GM23248 (cell line): ENCODE measurements at regions not wholly inside any gene's neighbourhood (a gene's known extent, or its start where the extent isn't known, plus 50 kb on each side); places are given as distances from the start of the nearest gene placed in this dataset.

Experiments used
- DNase-seq: peaks from one replicate; pipeline ENCODE4 v3.0.0-alpha.2; 2015
- H2AFZ ChIP-seq: fragments of 200-600 bp; sonication (generic); 2 replicates; pipeline ENCODE4 v1.6.1; 2016; ENCODE audit warnings: antibody characterized with exemption
- H3F3A ChIP-seq: fragments of 200-600 bp; sonication (generic); 2 replicates; pipeline ENCODE4 v1.6.1; 2016; ENCODE audit warnings: mild to moderate bottlenecking, antibody characterized with exemption, mixed run types; ENCODE audit not compliant: insufficient read depth
- H3K27ac ChIP-seq: fragments of 200-600 bp; sonication (generic); 2 replicates; pipeline ENCODE4 v1.5.1; 2016; ENCODE audit warnings: mild to moderate bottlenecking
- H3K27me3 ChIP-seq: fragments of 200-600 bp; sonication (generic); replicated peaks from 2 replicates; pipeline ENCODE4 v1.6.1; 2016; ENCODE audit warnings: mild to moderate bottlenecking; ENCODE audit not compliant: insufficient read depth
- H3K36me3 ChIP-seq: fragments of 200-600 bp; sonication (generic); 2 replicates; pipeline ENCODE4 v1.6.1; 2016; ENCODE audit warnings: low read depth, mild to moderate bottlenecking
- H3K4me1 ChIP-seq: fragments of 200-600 bp; sonication (generic); 2 replicates; pipeline ENCODE4 v1.6.1; 2016; ENCODE audit warnings: mild to moderate bottlenecking; ENCODE audit not compliant: insufficient read depth
- H3K4me2 ChIP-seq: fragments of 200-600 bp; sonication (generic); one replicate; pipeline ENCODE4 v1.6.1; 2016; ENCODE audit warnings: mild to moderate bottlenecking; ENCODE audit not compliant: unreplicated experiment
- H3K4me3 ChIP-seq: fragments of 200-600 bp; sonication (generic); 2 replicates; pipeline ENCODE4 v1.5.1; 2016; ENCODE audit warnings: mild to moderate bottlenecking
- H3K79me2 ChIP-seq: fragments of 200-600 bp; sonication (generic); 2 replicates; pipeline ENCODE4 v1.6.1; 2016; ENCODE audit warnings: mild to moderate bottlenecking; ENCODE audit not compliant: insufficient read depth
- H3K9ac ChIP-seq: fragments of 200-600 bp; sonication (generic); 2 replicates; pipeline ENCODE4 v1.6.1; 2016; ENCODE audit warnings: mild to moderate bottlenecking
- H3K9me2 ChIP-seq: fragments of 200-600 bp; sonication (generic); 2 replicates; pipeline ENCODE4 v1.6.1; 2016; ENCODE audit warnings: mixed run types, mild to moderate bottlenecking, moderate library complexity; ENCODE audit not compliant: insufficient read depth
- H3K9me3 ChIP-seq: fragments of 200-600 bp; sonication (generic); one replicate; pipeline ENCODE4 v1.6.1; 2017; ENCODE audit warnings: low read depth
- H4K20me1 ChIP-seq: fragments of 200-600 bp; sonication (generic); 2 replicates; pipeline ENCODE4 v1.6.0; 2016; ENCODE audit not compliant: insufficient read depth
- EZH2 ChIP-seq: fragments of 200-600 bp; sonication (generic); IDR thresholded peaks from 2 replicates; pipeline ENCODE4 v1.6.1; 2018; ENCODE audit warnings: antibody characterized with exemption, mild to moderate bottlenecking; ENCODE audit not compliant: insufficient read depth, poor library complexity, severe bottlenecking
- EZH2phosphoT487 ChIP-seq: fragments of 200-600 bp; sonication (generic); IDR thresholded peaks from 2 replicates; pipeline ENCODE4 v1.6.1; 2018; ENCODE audit warnings: antibody characterized with exemption, moderate library complexity, mild to moderate bottlenecking, low read depth; ENCODE audit not compliant: insufficient read depth
- WGBS, 2 experiments: methylation state at CpG; one replicate each; pipeline ENCODE4 v1.1.6; 2015 to 2017; ENCODE audit warnings: low lambda C conversion rate in 2 of 2, low coverage in 1 of 2; ENCODE audit errors: missing lambda C conversion rate in 2 of 2; 5-methylcytosine and 5-hydroxymethylcytosine counted together
- in situ Hi-C: fragments of 300-500 bp; cut with MboI; formaldehyde crosslinking; loops from 2 replicates; pipeline ENCODE4 v1.15.0; 2020

DNA sequence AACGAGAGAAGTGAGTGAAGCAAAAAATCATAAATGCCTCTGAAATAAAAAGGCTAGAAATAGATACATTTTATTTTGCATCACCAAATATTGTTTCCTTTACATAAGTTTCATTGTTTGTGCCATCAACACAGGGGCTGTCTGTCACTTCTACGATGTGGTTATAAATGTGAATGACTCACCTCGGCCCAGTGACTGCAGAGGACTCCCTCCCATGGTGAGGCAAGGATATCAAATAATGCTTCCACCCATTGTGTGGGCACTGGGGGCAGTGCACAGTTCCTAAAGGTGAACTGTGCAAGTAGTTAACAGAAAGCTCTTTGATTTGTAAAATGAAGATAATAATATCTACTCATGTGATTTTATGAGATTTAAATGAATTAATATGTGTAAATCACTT, 230.3 kb upstream of the NEIL3 start:
- H3F3A ChIP-seq = no peaks in the 10 kb centered on the region
- DNase-seq = peak; percentile 14
- no peak overlapping the region for H3K4me3 ChIP-seq
- H3K79me2 ChIP-seq = no peaks in the 10 kb centered on the region
- no peaks in the 10 kb centered on the region for H3K36me3 ChIP-seq
- WGBS, 2 experiments = 43 to 45% methylated on average over 3 of the region's 3 CpGs
- no peaks in the 10 kb centered on the region for H3K27me3 ChIP-seq
- no peak overlapping the region for H2AFZ ChIP-seq
- H4K20me1 ChIP-seq = no peaks in the 10 kb centered on the region
- no peak overlapping the region for H3K27ac ChIP-seq
- TF ChIP-seq EZH2phosphoT487 (no peak), EZH2 (no peak)
- no peaks in the 10 kb centered on the region for H3K9me2 ChIP-seq
- in situ Hi-C loops = no loop called here
- H3K4me2 ChIP-seq = no peak overlapping the region
- no peaks in the 10 kb centered on the region for H3K9me3 ChIP-seq
- no peaks in the 10 kb centered on the region for H3K4me1 ChIP-seq
- no peak overlapping the region for H3K9ac ChIP-seq

DNA sequence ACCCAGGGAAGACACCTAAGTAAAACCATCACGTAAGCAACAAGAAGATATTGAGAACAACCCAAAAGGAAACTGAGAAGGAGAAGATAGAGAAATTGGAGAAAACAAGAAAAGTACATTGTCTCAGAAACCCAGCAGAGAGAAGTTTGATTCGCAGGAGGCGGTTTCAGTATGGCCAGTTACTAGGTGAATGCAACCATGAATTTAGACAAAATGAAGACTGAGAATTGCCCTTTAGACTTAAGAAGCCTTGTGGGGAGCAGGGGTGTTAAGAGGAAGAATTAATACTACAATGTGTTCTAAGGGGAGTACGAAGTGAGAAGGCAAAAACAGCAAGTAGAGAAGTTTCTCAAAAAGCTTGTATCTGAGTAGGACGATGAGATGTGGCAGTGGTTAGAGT, 229.3 kb upstream of the NEIL3 start:
- Histone ChIP-seq H3K4me2 (no peak overlapping the region), H3K4me3 (no peak overlapping the region), H3K27me3 (no peaks in the 10 kb centered on the region), H4K20me1 (no peaks in the 10 kb centered on the region), H3F3A (no peaks in the 10 kb centered on the region), H2AFZ (no peak overlapping the region), H3K4me1 (no peaks in the 10 kb centered on the region), H3K9me3 (no peaks in the 10 kb centered on the region), H3K9me2 (no peaks in the 10 kb centered on the region), H3K36me3 (no peaks in the 10 kb centered on the region), H3K27ac (no peak overlapping the region), H3K79me2 (no peaks in the 10 kb centered on the region), H3K9ac (no peak overlapping the region)
- TF ChIP-seq EZH2 (no peak), EZH2phosphoT487 (no peak)
- in situ Hi-C loops = no loop called here
- WGBS, 2 experiments = 74 to 77% methylated on average over 5 of the region's 5 CpGs
- no peak for DNase-seq

DNA sequence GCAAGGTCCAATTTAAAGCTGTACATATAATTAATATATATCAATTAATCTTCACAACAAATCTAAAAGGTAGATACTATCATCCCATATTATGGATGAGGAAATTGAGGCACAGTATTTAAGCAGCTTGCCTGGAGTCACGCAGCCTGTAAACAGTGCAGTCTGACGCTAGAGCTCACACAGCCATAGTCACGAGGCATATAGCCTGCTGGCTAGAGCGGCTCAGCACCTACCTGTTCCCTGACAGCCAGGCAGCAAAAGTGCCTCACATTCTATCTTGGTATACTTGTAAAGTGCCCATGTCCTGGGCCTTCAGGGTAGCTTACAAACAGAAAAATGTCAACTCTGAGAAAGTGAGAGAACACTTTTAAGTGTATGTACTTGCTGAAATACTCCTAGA, 222.6 kb upstream of the NEIL3 start:
- no peaks in the 10 kb centered on the region for H3K36me3 ChIP-seq
- WGBS, 2 experiments = 92 to 96% methylated on average over 4 of the region's 4 CpGs
- in situ Hi-C loops = no loop called here

DNA sequence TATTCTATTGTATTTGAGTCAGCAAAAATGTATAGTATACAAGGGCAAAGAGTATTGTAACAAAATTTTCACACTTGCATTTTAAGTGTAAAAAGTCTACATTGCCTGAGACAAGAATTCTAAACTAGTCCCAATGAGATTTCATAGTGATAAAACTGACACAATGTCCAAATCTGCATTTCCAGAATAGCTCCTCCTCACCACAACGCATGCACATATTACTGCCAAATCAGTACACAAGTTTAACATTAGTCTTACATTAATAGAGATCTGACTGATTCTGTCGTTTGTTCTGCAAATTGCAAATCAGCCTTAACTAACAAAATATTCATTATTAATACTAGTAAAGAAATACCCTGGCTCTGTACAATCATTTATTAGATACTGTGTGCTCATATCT, 222.2 kb upstream of the NEIL3 start:
- H3K36me3 ChIP-seq = no peaks in the 10 kb centered on the region
- in situ Hi-C loops = no loop called here
- TF ChIP-seq EZH2 (no peak), EZH2phosphoT487 (no peak)
- DNase-seq = no peak
- H3K27me3 ChIP-seq = no peaks in the 10 kb centered on the region
- H3K9me2 ChIP-seq = no peaks in the 10 kb centered on the region
- H2AFZ ChIP-seq = no peak overlapping the region
- no peaks in the 10 kb centered on the region for H4K20me1 ChIP-seq
- WGBS, 2 experiments = 78 to 84% methylated on average over 2 of the region's 2 CpGs
- H3F3A ChIP-seq = no peaks in the 10 kb centered on the region
- H3K4me2 ChIP-seq = no peak overlapping the region
- no peak overlapping the region for H3K27ac ChIP-seq
- H3K9ac ChIP-seq = no peak overlapping the region
- H3K79me2 ChIP-seq = no peaks in the 10 kb centered on the region
- H3K4me3 ChIP-seq = no peak overlapping the region
- H3K9me3 ChIP-seq = no peaks in the 10 kb centered on the region
- no peaks in the 10 kb centered on the region for H3K4me1 ChIP-seq

More for the DNA sequence above, 222.6 kb upstream of the NEIL3 start:
- no peaks in the 10 kb centered on the region for H3K4me1 ChIP-seq
- no peak overlapping the region for H3K4me2 ChIP-seq
- H3K4me3 ChIP-seq = no peak overlapping the region
- H3K79me2 ChIP-seq = no peaks in the 10 kb centered on the region
- no peaks in the 10 kb centered on the region for H3K9me2 ChIP-seq
- no peak overlapping the region for H3K27ac ChIP-seq
- H3F3A ChIP-seq = no peaks in the 10 kb centered on the region
- H3K27me3 ChIP-seq = no peaks in the 10 kb centered on the region
- DNase-seq = no peak
- H3K9ac ChIP-seq = no peak overlapping the region
- no peak overlapping the region for H2AFZ ChIP-seq
- no peak for TF ChIP-seq EZH2
- no peak for TF ChIP-seq EZH2phosphoT487
- no peaks in the 10 kb centered on the region for H3K9me3 ChIP-seq
- H4K20me1 ChIP-seq = no peaks in the 10 kb centered on the region

DNA sequence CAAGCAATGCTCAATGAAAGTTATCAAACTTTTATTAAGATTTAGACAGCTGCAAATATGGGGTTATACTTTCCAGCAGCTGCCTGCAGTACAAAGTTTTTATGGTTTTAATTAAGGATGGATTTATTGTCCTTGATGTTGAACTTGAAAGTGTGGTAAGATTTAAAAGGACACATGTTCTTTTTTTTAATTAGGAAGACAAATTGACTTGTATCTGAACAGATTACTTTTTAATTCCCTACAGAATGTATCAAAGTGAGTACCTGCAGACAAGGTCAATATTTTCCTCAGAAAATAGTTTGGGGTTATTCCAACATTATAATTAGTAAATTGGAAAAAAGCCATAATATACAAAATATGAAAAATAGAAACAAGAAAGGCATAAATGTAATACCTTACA, 218.2 kb upstream of the NEIL3 start:
- no peak overlapping the region for H3K4me2 ChIP-seq
- no peak overlapping the region for H3K27ac ChIP-seq
- no peaks in the 10 kb centered on the region for H3K9me2 ChIP-seq
- no peaks in the 10 kb centered on the region for H3K36me3 ChIP-seq
- no peaks in the 10 kb centered on the region for H3K79me2 ChIP-seq
- TF ChIP-seq EZH2phosphoT487 = no peak
- no peak for TF ChIP-seq EZH2
- H3K9ac ChIP-seq = no peak overlapping the region
- in situ Hi-C loops = no loop called here
- no peak for DNase-seq
- no peaks in the 10 kb centered on the region for H3K27me3 ChIP-seq
- H2AFZ ChIP-seq = no peak overlapping the region
- H3F3A ChIP-seq = no peaks in the 10 kb centered on the region
- H4K20me1 ChIP-seq = no peaks in the 10 kb centered on the region
- H3K9me3 ChIP-seq = no peaks in the 10 kb centered on the region
- H3K4me3 ChIP-seq = no peak overlapping the region
- no peaks in the 10 kb centered on the region; the same call in 1 of the 2 replicates for H3K4me1 ChIP-seq
